GM12892 (cell line): ENCODE measurements at regions not wholly inside any gene's neighbourhood (a gene's known extent, or its start where the extent isn't known, plus 50 kb on each side); places are given as distances from the start of the nearest gene placed in this dataset.

Source experiments
- POLR2A ChIP-seq: IDR thresholded peaks from 2 replicates; pipeline ENCODE4 v1.6.1; 2011; ENCODE audit warnings: low read depth, low read length, control low read depth
- POLR2AphosphoS5 ChIP-seq: IDR thresholded peaks from 2 replicates; pipeline ENCODE4 v1.6.1; 2011; ENCODE audit warnings: low read depth, low read length, control low read depth

- TF ChIP-seq POLR2AphosphoS5 (no peak), POLR2A (no peak)
These were observed 84.6 kb upstream of the CACUL1 start for GRCh38 chr10:118839348-118839747.
